AG09319 (cell line): ENCODE measurements at regions not wholly inside any gene's neighbourhood (a gene's known extent, or its start where the extent isn't known, plus 50 kb on each side); places are given as distances from the start of the nearest gene placed in this dataset.

Experiments used
- DNase-seq: peaks from one replicate; pipeline ENCODE4 v3.0.0-alpha.2; 2010; ENCODE audit warnings: low read depth; ENCODE audit errors: extremely low read depth
- CTCF ChIP-seq: IDR thresholded peaks from 2 replicates; pipeline ENCODE4 v1.5.1; 2011; ENCODE audit warnings: low read depth, mild to moderate bottlenecking, inconsistent platforms, low read length, moderate library complexity

- no peak for TF ChIP-seq CTCF
- DNase-seq = no peak
These were observed 237.5 kb upstream of the HMGA2 start for GRCh38 chr12:65586796-65587195.

GRCh38 chr12:65590318-65590717, 234.0 kb upstream of the HMGA2 start:
- no peak for TF ChIP-seq CTCF
- DNase-seq = no peak

- DNase-seq = no peak
- no peak for TF ChIP-seq CTCF
These were observed 231.9 kb upstream of the HMGA2 start for GRCh38 chr12:65592416-65592815.

GRCh38 chr12:65593239-65593701, 231.0 kb upstream of the HMGA2 start:
- no peak for TF ChIP-seq CTCF
- no peak for DNase-seq

- DNase-seq = no peak
- no peak for TF ChIP-seq CTCF
These were observed 229.9 kb upstream of the HMGA2 start for GRCh38 chr12:65594409-65594808.

- DNase-seq = no peak
- no peak for TF ChIP-seq CTCF
These were observed 229.2 kb upstream of the HMGA2 start for GRCh38 chr12:65595016-65595560.

GRCh38 chr12:65596514-65597091, 227.7 kb upstream of the HMGA2 start:
- no peak for DNase-seq
- no peak for TF ChIP-seq CTCF
